SK-N-SH treated with all-trans-retinoic acid at 6 μM for 48 hours (cell line): ENCODE measurements at regions not wholly inside any gene's neighbourhood (a gene's known extent, or its start where the extent isn't known, plus 50 kb on each side); places are given as distances from the start of the nearest gene placed in this dataset.

Experiments used
- ATAC-seq: fragments of 200-7000 bp; cut with Tn5 transposase; 3 replicates; pipeline ENCODE4 v1.9.1; 2020; ENCODE audit warnings: mild to moderate bottlenecking, moderate library complexity
- BACH2 ChIP-seq: fragments of 250-450 bp; sonication (Bioruptor Pico); IDR thresholded peaks from 2 replicates; pipeline ENCODE4 v1.9.0; 2021; ENCODE audit warnings: mild to moderate bottlenecking, borderline replicate concordance
- CSDC2 ChIP-seq: fragments of 250-450 bp; sonication (Bioruptor Pico); IDR thresholded peaks from 2 replicates; pipeline ENCODE4 v1.5.0; 2020; ENCODE audit warnings: mild to moderate bottlenecking, moderate library complexity
- ESRRG ChIP-seq: fragments of 250-450 bp; sonication (Bioruptor Pico); IDR thresholded peaks from 2 replicates; pipeline ENCODE4 v1.6.1; 2021; ENCODE audit warnings: mild to moderate bottlenecking
- GLIS3 ChIP-seq: fragments of 250-450 bp; sonication (Bioruptor Pico); IDR thresholded peaks from 2 replicates; pipeline ENCODE4 v1.5.0; 2020; ENCODE audit warnings: mild to moderate bottlenecking, moderate library complexity
- ISL1 ChIP-seq: fragments of 250-450 bp; sonication (Bioruptor Pico); IDR thresholded peaks from 2 replicates; pipeline ENCODE4 v2.1.2; 2022; ENCODE audit warnings: mild to moderate bottlenecking, moderate library complexity
- PPARA ChIP-seq: fragments of 250-450 bp; sonication (Bioruptor Pico); IDR thresholded peaks from 2 replicates; pipeline ENCODE4 v1.5.0; 2020; ENCODE audit warnings: mild to moderate bottlenecking, borderline replicate concordance
- RARB ChIP-seq: fragments of 250-450 bp; sonication (Bioruptor Pico); IDR thresholded peaks from 2 replicates; pipeline ENCODE4 v1.8.0; 2021; ENCODE audit warnings: mild to moderate bottlenecking, moderate library complexity
- SNAI2 ChIP-seq: fragments of 250-450 bp; sonication (Bioruptor Pico); IDR thresholded peaks from 2 replicates; pipeline ENCODE4 v1.5.0; 2020; ENCODE audit warnings: mild to moderate bottlenecking, moderate library complexity
- TOX ChIP-seq: fragments of 250-450 bp; sonication (Bioruptor Pico); IDR thresholded peaks from 2 replicates; pipeline ENCODE4 v1.8.0; 2021; ENCODE audit warnings: mild to moderate bottlenecking, moderate library complexity, borderline replicate concordance
- ZC3H10 ChIP-seq: fragments of 250-450 bp; sonication (Bioruptor Pico); IDR thresholded peaks from 2 replicates; pipeline ENCODE4 v1.5.1; 2021; ENCODE audit warnings: mild to moderate bottlenecking, moderate library complexity
- ZFP3 ChIP-seq: fragments of 250-450 bp; sonication (Bioruptor Pico); IDR thresholded peaks from 2 replicates; pipeline ENCODE4 v1.5.0; 2020; ENCODE audit warnings: mild to moderate bottlenecking, moderate library complexity
- ZFP30 ChIP-seq: fragments of 450-650 bp; formaldehyde crosslinking; IDR thresholded peaks from 2 replicates; pipeline ENCODE4 v1.5.0; 2022; ENCODE audit warnings: mild to moderate bottlenecking, moderate library complexity
- ZNF565 ChIP-seq: fragments of 450-650 bp; formaldehyde crosslinking; conservative IDR thresholded peaks from 2 replicates; pipeline ENCODE4 v1.5.0; 2020; ENCODE audit warnings: low read depth, mild to moderate bottlenecking, moderate library complexity
- ZNF70 ChIP-seq: fragments of 450-650 bp; formaldehyde crosslinking; IDR thresholded peaks from 2 replicates; pipeline ENCODE4 v1.5.0; 2020; ENCODE audit warnings: mild to moderate bottlenecking, moderate library complexity
- ZNF8 ChIP-seq: fragments of 450-650 bp; formaldehyde crosslinking; IDR thresholded peaks from 2 replicates; pipeline ENCODE4 v1.5.0; 2020; ENCODE audit warnings: mild to moderate bottlenecking, moderate library complexity
- TF ChIP-seq, protein P1 (sequence below): fragments of 250-450 bp; sonication (Bioruptor Pico); IDR thresholded peaks from 2 replicates; pipeline ENCODE4 v1.8.0; 2021; ENCODE audit warnings: low read depth, mild to moderate bottlenecking, moderate library complexity, borderline replicate concordance
- TF ChIP-seq, protein P2 (sequence below): fragments of 250-450 bp; sonication (Bioruptor Pico); IDR thresholded peaks from 2 replicates; pipeline ENCODE4 v1.8.0; 2020; ENCODE audit warnings: mild to moderate bottlenecking, moderate library complexity, borderline replicate concordance
- TF ChIP-seq, protein P3 (sequence below): fragments of 250-450 bp; sonication (Bioruptor Pico); IDR thresholded peaks from 2 replicates; pipeline ENCODE4 v1.5.1; 2021; ENCODE audit warnings: mild to moderate bottlenecking, moderate library complexity
- TF ChIP-seq, protein P4 (sequence below): fragments of 250-450 bp; sonication (Bioruptor Pico); IDR thresholded peaks from 2 replicates; pipeline ENCODE4 v1.5.0; 2020; ENCODE audit warnings: mild to moderate bottlenecking, moderate library complexity

DNA sequence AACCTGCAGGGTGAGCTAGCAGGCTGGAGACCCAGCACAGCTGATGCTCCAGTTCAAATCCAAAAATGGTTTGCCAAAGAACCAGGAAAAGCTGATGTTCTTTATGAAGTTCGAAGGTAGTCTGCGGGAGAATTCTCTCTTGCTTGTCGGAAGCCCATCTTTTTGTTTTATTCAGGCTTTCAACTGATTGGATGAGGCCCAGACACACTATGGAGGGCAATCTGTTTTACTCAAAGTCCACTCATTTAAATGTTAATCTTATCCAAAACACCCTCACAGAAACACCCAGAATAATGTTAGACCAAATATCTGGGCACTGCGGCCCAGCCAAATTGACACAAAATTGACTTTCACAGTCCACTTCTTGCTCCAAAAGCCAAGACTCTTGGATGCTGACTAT, 105.6 kb upstream of the PMEPA1 start:
- TF ChIP-seq ZC3H10 (no peak), ZNF8 (CRISPR knock-in tag) (no peak), ISL1 (CRISPR knock-in tag) (no peak), ZFP3 (CRISPR knock-in tag) (no peak), ZNF565 (CRISPR knock-in tag) (no peak), CSDC2 (CRISPR knock-in tag) (no peak), GLIS3 (no peak), SNAI2 (no peak), RARB (no peak), PPARA (no peak), BACH2 (CRISPR knock-in tag) (no peak), TOX (CRISPR knock-in tag) (no peak), ESRRG (CRISPR knock-in tag) (no peak), ZFP30 (CRISPR knock-in tag) (no peak), ZNF70 (no peak)
- TF ChIP-seq, protein P1, sequence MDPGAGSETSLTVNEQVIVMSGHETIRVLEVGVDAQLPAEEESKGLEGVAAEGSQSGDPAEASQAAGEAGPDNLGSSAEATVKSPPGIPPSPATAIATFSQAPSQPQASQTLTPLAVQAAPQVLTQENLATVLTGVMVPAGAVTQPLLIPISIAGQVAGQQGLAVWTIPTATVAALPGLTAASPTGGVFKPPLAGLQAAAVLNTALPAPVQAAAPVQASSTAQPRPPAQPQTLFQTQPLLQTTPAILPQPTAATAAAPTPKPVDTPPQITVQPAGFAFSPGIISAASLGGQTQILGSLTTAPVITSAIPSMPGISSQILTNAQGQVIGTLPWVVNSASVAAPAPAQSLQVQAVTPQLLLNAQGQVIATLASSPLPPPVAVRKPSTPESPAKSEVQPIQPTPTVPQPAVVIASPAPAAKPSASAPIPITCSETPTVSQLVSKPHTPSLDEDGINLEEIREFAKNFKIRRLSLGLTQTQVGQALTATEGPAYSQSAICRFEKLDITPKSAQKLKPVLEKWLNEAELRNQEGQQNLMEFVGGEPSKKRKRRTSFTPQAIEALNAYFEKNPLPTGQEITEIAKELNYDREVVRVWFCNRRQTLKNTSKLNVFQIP (CRISPR knock-in tag) = no peak
- TF ChIP-seq, protein P2, sequence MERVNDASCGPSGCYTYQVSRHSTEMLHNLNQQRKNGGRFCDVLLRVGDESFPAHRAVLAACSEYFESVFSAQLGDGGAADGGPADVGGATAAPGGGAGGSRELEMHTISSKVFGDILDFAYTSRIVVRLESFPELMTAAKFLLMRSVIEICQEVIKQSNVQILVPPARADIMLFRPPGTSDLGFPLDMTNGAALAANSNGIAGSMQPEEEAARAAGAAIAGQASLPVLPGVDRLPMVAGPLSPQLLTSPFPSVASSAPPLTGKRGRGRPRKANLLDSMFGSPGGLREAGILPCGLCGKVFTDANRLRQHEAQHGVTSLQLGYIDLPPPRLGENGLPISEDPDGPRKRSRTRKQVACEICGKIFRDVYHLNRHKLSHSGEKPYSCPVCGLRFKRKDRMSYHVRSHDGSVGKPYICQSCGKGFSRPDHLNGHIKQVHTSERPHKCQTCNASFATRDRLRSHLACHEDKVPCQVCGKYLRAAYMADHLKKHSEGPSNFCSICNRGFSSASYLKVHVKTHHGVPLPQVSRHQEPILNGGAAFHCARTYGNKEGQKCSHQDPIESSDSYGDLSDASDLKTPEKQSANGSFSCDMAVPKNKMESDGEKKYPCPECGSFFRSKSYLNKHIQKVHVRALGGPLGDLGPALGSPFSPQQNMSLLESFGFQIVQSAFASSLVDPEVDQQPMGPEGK (CRISPR knock-in tag) = no peak
- TF ChIP-seq, protein P3, sequence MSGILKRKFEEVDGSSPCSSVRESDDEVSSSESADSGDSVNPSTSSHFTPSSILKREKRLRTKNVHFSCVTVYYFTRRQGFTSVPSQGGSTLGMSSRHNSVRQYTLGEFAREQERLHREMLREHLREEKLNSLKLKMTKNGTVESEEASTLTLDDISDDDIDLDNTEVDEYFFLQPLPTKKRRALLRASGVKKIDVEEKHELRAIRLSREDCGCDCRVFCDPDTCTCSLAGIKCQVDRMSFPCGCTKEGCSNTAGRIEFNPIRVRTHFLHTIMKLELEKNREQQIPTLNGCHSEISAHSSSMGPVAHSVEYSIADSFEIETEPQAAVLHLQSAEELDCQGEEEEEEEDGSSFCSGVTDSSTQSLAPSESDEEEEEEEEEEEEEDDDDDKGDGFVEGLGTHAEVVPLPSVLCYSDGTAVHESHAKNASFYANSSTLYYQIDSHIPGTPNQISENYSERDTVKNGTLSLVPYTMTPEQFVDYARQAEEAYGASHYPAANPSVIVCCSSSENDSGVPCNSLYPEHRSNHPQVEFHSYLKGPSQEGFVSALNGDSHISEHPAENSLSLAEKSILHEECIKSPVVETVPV (CRISPR knock-in tag) = no peak
- no peak for ATAC-seq

DNA sequence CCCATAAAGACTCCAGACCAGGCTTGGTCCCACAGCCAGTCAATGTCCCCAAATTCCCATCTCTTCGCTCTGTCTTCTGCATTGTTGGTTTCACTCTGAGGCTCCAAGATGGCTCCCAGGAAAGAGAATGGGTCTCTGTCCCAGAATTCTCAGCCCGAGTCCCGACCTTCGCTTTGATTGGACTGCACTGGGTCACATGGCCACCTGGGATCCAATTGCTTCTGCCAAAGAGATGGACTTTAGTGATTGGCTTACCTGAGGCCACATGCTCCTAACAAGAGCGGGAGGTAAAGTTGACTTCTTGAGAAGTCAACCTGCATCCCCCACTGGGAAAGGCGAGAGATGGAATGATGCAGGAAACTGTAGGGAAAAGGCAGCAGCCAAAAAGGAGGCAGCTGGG, 104.7 kb upstream of the PMEPA1 start:
- TF ChIP-seq CSDC2 (CRISPR knock-in tag) (no peak), SNAI2 (no peak)
- TF ChIP-seq, protein P1 (CRISPR knock-in tag) = no peak
- TF ChIP-seq, protein P4, sequence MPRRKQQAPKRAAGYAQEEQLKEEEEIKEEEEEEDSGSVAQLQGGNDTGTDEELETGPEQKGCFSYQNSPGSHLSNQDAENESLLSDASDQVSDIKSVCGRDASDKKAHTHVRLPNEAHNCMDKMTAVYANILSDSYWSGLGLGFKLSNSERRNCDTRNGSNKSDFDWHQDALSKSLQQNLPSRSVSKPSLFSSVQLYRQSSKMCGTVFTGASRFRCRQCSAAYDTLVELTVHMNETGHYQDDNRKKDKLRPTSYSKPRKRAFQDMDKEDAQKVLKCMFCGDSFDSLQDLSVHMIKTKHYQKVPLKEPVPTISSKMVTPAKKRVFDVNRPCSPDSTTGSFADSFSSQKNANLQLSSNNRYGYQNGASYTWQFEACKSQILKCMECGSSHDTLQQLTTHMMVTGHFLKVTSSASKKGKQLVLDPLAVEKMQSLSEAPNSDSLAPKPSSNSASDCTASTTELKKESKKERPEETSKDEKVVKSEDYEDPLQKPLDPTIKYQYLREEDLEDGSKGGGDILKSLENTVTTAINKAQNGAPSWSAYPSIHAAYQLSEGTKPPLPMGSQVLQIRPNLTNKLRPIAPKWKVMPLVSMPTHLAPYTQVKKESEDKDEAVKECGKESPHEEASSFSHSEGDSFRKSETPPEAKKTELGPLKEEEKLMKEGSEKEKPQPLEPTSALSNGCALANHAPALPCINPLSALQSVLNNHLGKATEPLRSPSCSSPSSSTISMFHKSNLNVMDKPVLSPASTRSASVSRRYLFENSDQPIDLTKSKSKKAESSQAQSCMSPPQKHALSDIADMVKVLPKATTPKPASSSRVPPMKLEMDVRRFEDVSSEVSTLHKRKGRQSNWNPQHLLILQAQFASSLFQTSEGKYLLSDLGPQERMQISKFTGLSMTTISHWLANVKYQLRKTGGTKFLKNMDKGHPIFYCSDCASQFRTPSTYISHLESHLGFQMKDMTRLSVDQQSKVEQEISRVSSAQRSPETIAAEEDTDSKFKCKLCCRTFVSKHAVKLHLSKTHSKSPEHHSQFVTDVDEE = no peak
- TF ChIP-seq, protein P2 (CRISPR knock-in tag) = no peak
- ATAC-seq = no peak
